HEK293 (cell line): ENCODE measurements at regions not wholly inside any gene's neighbourhood (a gene's known extent, or its start where the extent isn't known, plus 50 kb on each side); places are given as distances from the start of the nearest gene placed in this dataset.

ENCODE experiments used
- KLF16 ChIP-seq: fragments of 450-650 bp; formaldehyde crosslinking; IDR thresholded peaks from 2 replicates; pipeline ENCODE4 v1.5.1; 2017; ENCODE audit warnings: missing biosample characterization, missing genetic modification characterization
- ZFP37 ChIP-seq: fragments of 450-650 bp; formaldehyde crosslinking; IDR thresholded peaks from 2 replicates; pipeline ENCODE4 v1.5.1; 2016; ENCODE audit warnings: missing biosample characterization, missing genetic modification characterization
- TF ChIP-seq, protein P1 (sequence below): fragments of 450-650 bp; formaldehyde crosslinking; IDR thresholded peaks from 2 replicates; pipeline ENCODE4 v1.5.1; 2016; ENCODE audit warnings: missing biosample characterization, missing genetic modification characterization, low read depth
- TF ChIP-seq, protein P2 (sequence below): fragments of 450-650 bp; formaldehyde crosslinking; IDR thresholded peaks from 2 replicates; pipeline ENCODE4 v1.5.1; 2016; ENCODE audit warnings: missing biosample characterization, missing genetic modification characterization

- TF ChIP-seq, protein P1, sequence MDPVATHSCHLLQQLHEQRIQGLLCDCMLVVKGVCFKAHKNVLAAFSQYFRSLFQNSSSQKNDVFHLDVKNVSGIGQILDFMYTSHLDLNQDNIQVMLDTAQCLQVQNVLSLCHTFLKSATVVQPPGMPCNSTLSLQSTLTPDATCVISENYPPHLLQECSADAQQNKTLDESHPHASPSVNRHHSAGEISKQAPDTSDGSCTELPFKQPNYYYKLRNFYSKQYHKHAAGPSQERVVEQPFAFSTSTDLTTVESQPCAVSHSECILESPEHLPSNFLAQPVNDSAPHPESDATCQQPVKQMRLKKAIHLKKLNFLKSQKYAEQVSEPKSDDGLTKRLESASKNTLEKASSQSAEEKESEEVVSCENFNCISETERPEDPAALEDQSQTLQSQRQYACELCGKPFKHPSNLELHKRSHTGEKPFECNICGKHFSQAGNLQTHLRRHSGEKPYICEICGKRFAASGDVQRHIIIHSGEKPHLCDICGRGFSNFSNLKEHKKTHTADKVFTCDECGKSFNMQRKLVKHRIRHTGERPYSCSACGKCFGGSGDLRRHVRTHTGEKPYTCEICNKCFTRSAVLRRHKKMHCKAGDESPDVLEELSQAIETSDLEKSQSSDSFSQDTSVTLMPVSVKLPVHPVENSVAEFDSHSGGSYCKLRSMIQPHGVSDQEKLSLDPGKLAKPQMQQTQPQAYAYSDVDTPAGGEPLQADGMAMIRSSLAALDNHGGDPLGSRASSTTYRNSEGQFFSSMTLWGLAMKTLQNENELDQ (tag by site-specific recombination), result no peak
- TF ChIP-seq KLF16 (no peak), ZFP37 (tag by site-specific recombination) (no peak)
- TF ChIP-seq, protein P2, sequence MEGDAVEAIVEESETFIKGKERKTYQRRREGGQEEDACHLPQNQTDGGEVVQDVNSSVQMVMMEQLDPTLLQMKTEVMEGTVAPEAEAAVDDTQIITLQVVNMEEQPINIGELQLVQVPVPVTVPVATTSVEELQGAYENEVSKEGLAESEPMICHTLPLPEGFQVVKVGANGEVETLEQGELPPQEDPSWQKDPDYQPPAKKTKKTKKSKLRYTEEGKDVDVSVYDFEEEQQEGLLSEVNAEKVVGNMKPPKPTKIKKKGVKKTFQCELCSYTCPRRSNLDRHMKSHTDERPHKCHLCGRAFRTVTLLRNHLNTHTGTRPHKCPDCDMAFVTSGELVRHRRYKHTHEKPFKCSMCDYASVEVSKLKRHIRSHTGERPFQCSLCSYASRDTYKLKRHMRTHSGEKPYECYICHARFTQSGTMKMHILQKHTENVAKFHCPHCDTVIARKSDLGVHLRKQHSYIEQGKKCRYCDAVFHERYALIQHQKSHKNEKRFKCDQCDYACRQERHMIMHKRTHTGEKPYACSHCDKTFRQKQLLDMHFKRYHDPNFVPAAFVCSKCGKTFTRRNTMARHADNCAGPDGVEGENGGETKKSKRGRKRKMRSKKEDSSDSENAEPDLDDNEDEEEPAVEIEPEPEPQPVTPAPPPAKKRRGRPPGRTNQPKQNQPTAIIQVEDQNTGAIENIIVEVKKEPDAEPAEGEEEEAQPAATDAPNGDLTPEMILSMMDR (tag by site-specific recombination), result no peak
Measured at GRCh38 chr13:61094865-61095264, 320.8 kb downstream of the PCDH20 start.
